Jurkat, Clone E6-1 (cell line): ENCODE measurements at regions not wholly inside any gene's neighbourhood (a gene's known extent, or its start where the extent isn't known, plus 50 kb on each side); places are given as distances from the start of the nearest gene placed in this dataset.
"Not testable (repeated sequence)": the region's sequence is repeated elsewhere in the genome, so short reads cannot be mapped to it uniquely, and the experiment has no call there.

Experiments used
- DNase-seq: peaks from one replicate; pipeline ENCODE4 v3.0.0-alpha.2; 2011; ENCODE audit warnings: low read depth, low spot score
- H3K4me3 ChIP-seq: 2 replicates; pipeline ENCODE4 v1.5.1; 2011; ENCODE audit warnings: mild to moderate bottlenecking, low read length, control low read depth, moderate library complexity

GRCh38 chr5:166625210-166625865, 1666.1 kb upstream of the WWC1 start:
- DNase-seq: no peak
- no peak overlapping the region for H3K4me3 ChIP-seq

- no peak overlapping the region for H3K4me3 ChIP-seq
- no peak for DNase-seq
Measured at GRCh38 chr5:166637295-166637694, 1654.2 kb upstream of the WWC1 start.

- DNase-seq: no peak
- H3K4me3 ChIP-seq: no peak overlapping the region
Measured at GRCh38 chr5:166639151-166639550, 1652.3 kb upstream of the WWC1 start.

- not testable (repeated sequence) for DNase-seq, H3K4me3 ChIP-seq
Measured at GRCh38 chr5:166640136-166640535, 1651.3 kb upstream of the WWC1 start.

GRCh38 chr5:166648736-166649135, 1642.7 kb upstream of the WWC1 start:
- no peak for DNase-seq
- H3K4me3 ChIP-seq: no peak overlapping the region

GRCh38 chr5:166649676-166650075, 1641.8 kb upstream of the WWC1 start:
- no peak overlapping the region for H3K4me3 ChIP-seq
- no peak for DNase-seq

GRCh38 chr5:166651234-166651633, 1640.2 kb upstream of the WWC1 start:
- DNase-seq: no peak
- no peak overlapping the region for H3K4me3 ChIP-seq

GRCh38 chr5:166671811-166672210, 1619.6 kb upstream of the WWC1 start:
- H3K4me3 ChIP-seq: no peak overlapping the region
- DNase-seq: no peak

GRCh38 chr5:166672431-166672830, 1619.0 kb upstream of the WWC1 start:
- no peak overlapping the region for H3K4me3 ChIP-seq
- DNase-seq: no peak

- H3K4me3 ChIP-seq: no peak overlapping the region
- DNase-seq: no peak
Measured at GRCh38 chr5:166677891-166678290, 1613.6 kb upstream of the WWC1 start.

- H3K4me3 ChIP-seq: no peak overlapping the region
- DNase-seq: no peak
Measured at GRCh38 chr5:166679331-166679730, 1612.1 kb upstream of the WWC1 start.

GRCh38 chr5:166695326-166695725, 1596.1 kb upstream of the WWC1 start:
- DNase-seq: no peak
- H3K4me3 ChIP-seq: no peak overlapping the region

GRCh38 chr5:166708291-166708690, 1583.2 kb upstream of the WWC1 start:
- no peak overlapping the region for H3K4me3 ChIP-seq
- no peak for DNase-seq

GRCh38 chr5:166709691-166710090, 1581.8 kb upstream of the WWC1 start:
- DNase-seq: no peak
- H3K4me3 ChIP-seq: no peak overlapping the region

- no peak for DNase-seq
- H3K4me3 ChIP-seq: no peak overlapping the region
Measured at GRCh38 chr5:166710271-166710670, 1581.2 kb upstream of the WWC1 start.

- DNase-seq: no peak
Measured at GRCh38 chr5:166712447-166713185, 1578.8 kb upstream of the WWC1 start.

GRCh38 chr5:166713295-166713694, 1578.2 kb upstream of the WWC1 start:
- H3K4me3 ChIP-seq: no peak overlapping the region
- DNase-seq: no peak

More at GRCh38 chr5:166712447-166713185, 1578.8 kb upstream of the WWC1 start:
- H3K4me3 ChIP-seq: no peak overlapping the region

GRCh38 chr5:166716856-166717492, 1574.5 kb upstream of the WWC1 start:
- H3K4me3 ChIP-seq: no peak overlapping the region
- no peak for DNase-seq

- no peak for DNase-seq
Measured at GRCh38 chr5:166719991-166720390, 1571.5 kb upstream of the WWC1 start.

GRCh38 chr5:166722939-166723338, 1568.5 kb upstream of the WWC1 start:
- DNase-seq: no peak
- no peak overlapping the region for H3K4me3 ChIP-seq

More at GRCh38 chr5:166719991-166720390, 1571.5 kb upstream of the WWC1 start:
- no peak overlapping the region for H3K4me3 ChIP-seq
